SK-N-SH (cell line): ENCODE measurements at regions not wholly inside any gene's neighbourhood (a gene's known extent, or its start where the extent isn't known, plus 50 kb on each side); places are given as distances from the start of the nearest gene placed in this dataset.

ENCODE experiments used
- CTCF ChIA-PET: fragments of 300-600, 350-600 bp; formaldehyde crosslinking; extraction: SDS; loops from one replicate; lab custom pipeline; 2021; lab: Yijun Ruan, JAX
- POLR2A ChIA-PET: fragments of 350-600 bp; sonication (Branson Sonifier 250); formaldehyde crosslinking; extraction: SDS; loops from one replicate; lab custom pipeline; 2020; ENCODE audit warnings: antibody characterized with exemption, inconsistent platforms; lab: Yijun Ruan, JAX
- DNase-seq: peaks from one replicate; pipeline ENCODE4 v3.0.0; 2012
- H2AFZ ChIP-seq: fragments of 200-600 bp; sonication (generic); 2 replicates; pipeline ENCODE4 v1.8.1; 2016; ENCODE audit warnings: antibody characterized with exemption, mild to moderate bottlenecking, low read depth
- H3F3A ChIP-seq: fragments of 200-600 bp; sonication (generic); replicated peaks from 2 replicates; pipeline ENCODE3; 2016; ENCODE audit warnings: antibody characterized with exemption, mild to moderate bottlenecking; ENCODE audit not compliant: insufficient read depth
- H3K27ac ChIP-seq, 2 experiments: fragments of 200-500 bp in 1 of 2; fragments of 200-600 bp in 1 of 2; sonication (Bioruptor generic) in 1 of 2; sonication (generic), shearing (Covaris generic) in 1 of 2; 2 replicates each; pipeline versions ENCODE4 v1.5.1 to v1.6.1; 2014 to 2016; ENCODE audit warnings: low read depth in 2 of 2, inconsistent platforms in 1 of 2, low read length in 1 of 2, mild to moderate bottlenecking in 1 of 2, mixed read lengths in 1 of 2
- H3K27me3 ChIP-seq: fragments of 200-600 bp; sonication (generic), shearing (Covaris generic); 2 replicates; pipeline ENCODE4 v1.6.1; 2016; ENCODE audit warnings: mixed run types; ENCODE audit not compliant: insufficient read depth
- H3K36me3 ChIP-seq, 2 experiments: fragments of 200-500 bp in 1 of 2; fragments of 200-600 bp in 1 of 2; sonication (Bioruptor generic) in 1 of 2; sonication (generic) in 1 of 2; replicated peaks in 1 of 2; 2 replicates each; pipeline versions ENCODE3 to v1.5.1; 2014 to 2016; ENCODE audit warnings: low read length in 1 of 2, mild to moderate bottlenecking in 1 of 2; ENCODE audit not compliant: insufficient read depth in 2 of 2, control insufficient read depth in 1 of 2
- H3K4me1 ChIP-seq, 2 experiments: fragments of 200-500 bp in 1 of 2; fragments of 200-600 bp in 1 of 2; sonication (Bioruptor generic) in 1 of 2; sonication (generic), shearing (Covaris generic) in 1 of 2; 2 replicates each; pipeline versions ENCODE4 v1.5.1 to v1.6.1; 2014 to 2016; ENCODE audit warnings: low read depth in 1 of 2, low read length in 1 of 2, mixed run types in 1 of 2; ENCODE audit not compliant: insufficient read depth in 2 of 2, control insufficient read depth in 1 of 2
- H3K4me2 ChIP-seq: fragments of 200-600 bp; sonication (generic), shearing (Covaris generic); 2 replicates; pipeline ENCODE4 v1.6.1; 2017; ENCODE audit warnings: mixed run types
- H3K4me3 ChIP-seq, 2 experiments: fragments of 200-500 bp in 1 of 2; fragments of 200-600 bp in 1 of 2; sonication (Bioruptor generic) in 1 of 2; sonication (generic), shearing (Covaris generic) in 1 of 2; 2 replicates each; pipeline versions ENCODE4 v1.5.1 to v1.8.1; 2014 to 2016; ENCODE audit warnings: low read depth in 2 of 2, inconsistent platforms in 1 of 2, low read length in 1 of 2, mild to moderate bottlenecking in 1 of 2, mixed read lengths in 1 of 2, moderate library complexity in 1 of 2
- H3K79me2 ChIP-seq: fragments of 200-600 bp; sonication (generic); 2 replicates; pipeline ENCODE4 v1.8.1; 2017; ENCODE audit warnings: mild to moderate bottlenecking; ENCODE audit not compliant: insufficient read depth
- H3K9ac ChIP-seq: fragments of 200-600 bp; sonication (generic); 2 replicates; pipeline ENCODE4 v1.6.1; 2017; ENCODE audit warnings: mixed run types
- H3K9me2 ChIP-seq: fragments of 200-600 bp; sonication (generic); 2 replicates; pipeline ENCODE4 v1.6.1; 2017; ENCODE audit warnings: mixed run types
- H3K9me3 ChIP-seq: fragments of 200-600 bp; sonication (generic); 2 replicates; pipeline ENCODE4 v1.6.1; 2017; ENCODE audit warnings: mixed run types, mild to moderate bottlenecking, moderate library complexity
- H4K20me1 ChIP-seq: fragments of 200-600 bp; sonication (generic); 2 replicates; pipeline ENCODE4 v1.6.1; 2017; ENCODE audit warnings: mild to moderate bottlenecking, mixed run types; ENCODE audit not compliant: insufficient read depth
- EP300 ChIP-seq, 2 experiments: IDR thresholded peaks; 2 replicates each; pipeline versions ENCODE4 v1.4.0 to v1.6.1; 2012; ENCODE audit warnings: borderline replicate concordance in 1 of 2, low read depth in 1 of 2, low read length in 1 of 2
- FOSL2 ChIP-seq: IDR thresholded peaks from 2 replicates; pipeline ENCODE4 v1.4.0; 2012; ENCODE audit warnings: low read depth, mild to moderate bottlenecking, moderate library complexity, borderline replicate concordance
- FOXJ3 ChIP-seq: sonication (generic); formaldehyde crosslinking; IDR thresholded peaks from 2 replicates; pipeline ENCODE4 v1.5.1; 2020; ENCODE audit warnings: mild to moderate bottlenecking, missing genetic modification reagents
- FOXM1 ChIP-seq: IDR thresholded peaks from 2 replicates; pipeline ENCODE4 v1.4.0; 2012; ENCODE audit warnings: low read depth, mild to moderate bottlenecking
- JUND ChIP-seq: IDR thresholded peaks from 2 replicates; pipeline ENCODE4 v1.4.0; 2012
- MAX ChIP-seq: IDR thresholded peaks from 2 replicates; pipeline ENCODE4 v1.4.0; 2012; ENCODE audit warnings: low read depth
- MXI1 ChIP-seq: IDR thresholded peaks from 2 replicates; pipeline ENCODE4 v1.6.1; 2012; ENCODE audit warnings: mild to moderate bottlenecking, low read depth, low read length, improper control_type of control experiment
- NFIC ChIP-seq: IDR thresholded peaks from 2 replicates; pipeline ENCODE4 v1.4.0; 2012; ENCODE audit warnings: borderline replicate concordance
- PBX3 ChIP-seq: IDR thresholded peaks from 2 replicates; pipeline ENCODE4; 2012
- POLR2AphosphoS5 ChIP-seq: IDR thresholded peaks from 2 replicates; pipeline ENCODE4 v1.6.1; 2012; ENCODE audit warnings: low read depth, low read length
- RCOR1 ChIP-seq: fragments of 150-350 bp; IDR thresholded peaks from 2 replicates; pipeline ENCODE4 v1.6.1; 2017; ENCODE audit warnings: antibody characterized with exemption, low read length
- RFX5 ChIP-seq: IDR thresholded peaks from 2 replicates; pipeline ENCODE4 v1.6.1; 2012; ENCODE audit warnings: mild to moderate bottlenecking, improper control_type of control experiment, low read length
- TCF12 ChIP-seq: IDR thresholded peaks from 2 replicates; pipeline ENCODE4 v1.4.0; 2012
- YY1 ChIP-seq: IDR thresholded peaks from 2 replicates; pipeline ENCODE4 v1.4.0; 2012; ENCODE audit warnings: low read depth, mild to moderate bottlenecking
- WGBS: methylation state at CpG from one replicate; pipeline ENCODE4 v1.1.6; 2017; ENCODE audit warnings: low lambda C conversion rate; 5-methylcytosine and 5-hydroxymethylcytosine counted together
- TF ChIP-seq, protein P1 (sequence below): IDR thresholded peaks from 2 replicates; pipeline ENCODE4 v1.4.0; 2012; ENCODE audit warnings: low read depth, borderline replicate concordance

DNA sequence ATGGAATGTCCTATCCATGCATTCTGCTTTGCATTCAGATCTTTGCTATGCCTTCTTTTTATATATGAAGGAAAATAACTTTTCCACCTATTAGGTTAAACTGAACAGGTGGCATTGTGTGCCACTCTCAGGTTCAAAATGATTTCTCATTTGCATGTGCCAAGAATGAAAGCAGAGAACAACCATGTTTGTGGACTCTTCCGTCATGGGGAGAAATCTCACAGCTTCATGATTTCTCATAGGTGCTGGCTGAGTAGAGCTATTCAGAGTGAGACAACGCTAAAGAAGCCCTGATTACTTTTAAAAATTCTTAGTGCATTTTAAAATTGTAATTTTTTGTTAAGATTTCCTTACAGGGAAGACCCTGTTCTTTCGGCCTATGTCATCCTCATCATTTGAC, 472.1 kb downstream of the RASEF start (continued):
- no peak for TF ChIP-seq RFX5
- TF ChIP-seq NFIC = no peak

DNA sequence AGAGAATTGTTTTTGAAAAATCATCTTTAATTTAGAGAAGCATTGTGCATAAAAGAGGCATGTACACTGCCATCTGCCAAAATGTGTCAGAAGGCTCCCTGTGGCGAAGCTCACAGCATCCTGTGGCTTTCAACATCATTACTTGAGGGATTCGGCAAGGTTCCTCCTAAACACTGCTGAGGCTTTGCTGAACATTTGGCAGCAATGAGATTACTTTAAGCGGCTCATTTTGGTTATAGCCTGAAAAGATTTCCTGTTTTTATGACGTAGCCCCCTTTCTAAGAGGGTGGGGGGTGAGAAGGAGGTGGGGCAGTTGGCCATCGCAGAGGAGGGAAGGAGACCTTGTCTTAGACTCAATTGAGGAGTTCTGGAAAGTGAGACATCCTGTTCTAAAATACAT, 469.4 kb downstream of the RASEF start:
- Histone ChIP-seq H3F3A (no peaks in the 10 kb centered on the region), H3K9me2 (no peaks in the 10 kb centered on the region), H3K9me3 (no peaks in the 10 kb centered on the region), H3K4me1 (peaks cover 0 to 12% of the 10 kb centered on the region in 2 experiments; a peak in 2 of 4 replicates), H3K27me3 (no peaks in the 10 kb centered on the region), H3K36me3 (no peaks in the 10 kb centered on the region), H2AFZ (no peak overlapping the region), H3K27ac (no peak overlapping the region), H3K4me3 (no peak overlapping the region), H3K9ac (no peak overlapping the region), H3K79me2 (no peaks in the 10 kb centered on the region), H4K20me1 (no peaks in the 10 kb centered on the region), H3K4me2 (no peak overlapping the region)
- 48% methylated on average over 5 of the region's 5 CpGs for WGBS
- TF ChIP-seq TCF12 (no peak), FOXJ3 (CRISPR knock-in tag) (no peak), RFX5 (no peak), MAX (no peak), MXI1 (no peak), POLR2AphosphoS5 (no peak), FOSL2 (no peak), YY1 (no peak)
- ChIA-PET POLR2A (no interaction called here), CTCF (interaction anchor here (1.4 kb wide), 1 partner anchor 60 kb away, joined by 3 read pairs; no protein-coding TSS in a partner anchor)
- no peak for DNase-seq

GRCh38 chr9:82597241-82598203, 465.4 kb downstream of the RASEF start:
- POLR2A ChIA-PET = no interaction called here
- Histone ChIP-seq H3K4me1 (peaks cover 0 to 39% of the 10 kb centered on the region in 2 experiments; a peak in 3 of 4 replicates), H3K9ac (no peak overlapping the region), H4K20me1 (no peaks in the 10 kb centered on the region), H3K79me2 (no peaks in the 10 kb centered on the region), H2AFZ (no peak overlapping the region), H3K9me3 (no peaks in the 10 kb centered on the region)
- no peak for DNase-seq
- no peak for TF ChIP-seq FOXM1
- no peak for TF ChIP-seq PBX3
- TF ChIP-seq FOXJ3 (CRISPR knock-in tag) = no peak
- TF ChIP-seq, protein P1, sequence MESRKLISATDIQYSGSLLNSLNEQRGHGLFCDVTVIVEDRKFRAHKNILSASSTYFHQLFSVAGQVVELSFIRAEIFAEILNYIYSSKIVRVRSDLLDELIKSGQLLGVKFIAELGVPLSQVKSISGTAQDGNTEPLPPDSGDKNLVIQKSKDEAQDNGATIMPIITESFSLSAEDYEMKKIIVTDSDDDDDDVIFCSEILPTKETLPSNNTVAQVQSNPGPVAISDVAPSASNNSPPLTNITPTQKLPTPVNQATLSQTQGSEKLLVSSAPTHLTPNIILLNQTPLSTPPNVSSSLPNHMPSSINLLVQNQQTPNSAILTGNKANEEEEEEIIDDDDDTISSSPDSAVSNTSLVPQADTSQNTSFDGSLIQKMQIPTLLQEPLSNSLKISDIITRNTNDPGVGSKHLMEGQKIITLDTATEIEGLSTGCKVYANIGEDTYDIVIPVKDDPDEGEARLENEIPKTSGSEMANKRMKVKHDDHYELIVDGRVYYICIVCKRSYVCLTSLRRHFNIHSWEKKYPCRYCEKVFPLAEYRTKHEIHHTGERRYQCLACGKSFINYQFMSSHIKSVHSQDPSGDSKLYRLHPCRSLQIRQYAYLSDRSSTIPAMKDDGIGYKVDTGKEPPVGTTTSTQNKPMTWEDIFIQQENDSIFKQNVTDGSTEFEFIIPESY = no peak
- no peak for TF ChIP-seq JUND
- no peak for TF ChIP-seq EP300 (IDR thresholded peaks at IDR 0.05; ENCODE audit: borderline replicate concordance in 1 of 2, low read depth in 1 of 2, low read length in 1 of 2)
- TF ChIP-seq RCOR1 = no peak
- no peak for TF ChIP-seq NFIC
- TF ChIP-seq, all 33 proteins: peak for 0
- Histone ChIP-seq H3K4me3 (no peak overlapping the region), H3K27me3 (no peaks in the 10 kb centered on the region), H3K9me2 (no peaks in the 10 kb centered on the region), H3K36me3 (no peaks in the 10 kb centered on the region), H3K27ac (peak overlapping the region in 1 of 2 experiments; percentile 97; a peak in 2 of 4 replicates), H3K4me2 (no peak overlapping the region), H3F3A (peaks cover 14% of the 10 kb centered on the region)
- 66% methylated on average over 12 of the region's 12 CpGs for WGBS
- CTCF ChIA-PET = interaction anchor here (1.1 to 3.1 kb wide), 3 partner anchors 10 to 622 kb away, joined by 3 to 11 read pairs (median 3); no protein-coding TSS in a partner anchor
